Prostate gland (tissue), 2 donors: ENCODE measurements at regions not wholly inside any gene's neighbourhood (a gene's known extent, or its start where the extent isn't known, plus 50 kb on each side); places are given as distances from the start of the nearest gene placed in this dataset.

Source experiments
- POLR2A ChIP-seq: fragments of 450-650 bp; IDR thresholded peaks from one replicate; pipeline ENCODE4 v1.6.1; 2016; ENCODE audit warnings: antibody characterized with exemption, mild to moderate bottlenecking
- TF ChIP-seq, protein P1 (sequence below), 4 experiments: fragments of 200-600 bp in 2 of 4; fragments of 450-650 bp in 2 of 4; sonication (generic) in 2 of 4; IDR thresholded peaks; 1 replicate in 3 of 4; 2 replicates in 1 of 4; pipeline ENCODE4 v1.5.1; 2016 to 2019; ENCODE audit warnings: antibody characterized with exemption in 4 of 4, mild to moderate bottlenecking in 2 of 4, moderate library complexity in 2 of 4

DNA sequence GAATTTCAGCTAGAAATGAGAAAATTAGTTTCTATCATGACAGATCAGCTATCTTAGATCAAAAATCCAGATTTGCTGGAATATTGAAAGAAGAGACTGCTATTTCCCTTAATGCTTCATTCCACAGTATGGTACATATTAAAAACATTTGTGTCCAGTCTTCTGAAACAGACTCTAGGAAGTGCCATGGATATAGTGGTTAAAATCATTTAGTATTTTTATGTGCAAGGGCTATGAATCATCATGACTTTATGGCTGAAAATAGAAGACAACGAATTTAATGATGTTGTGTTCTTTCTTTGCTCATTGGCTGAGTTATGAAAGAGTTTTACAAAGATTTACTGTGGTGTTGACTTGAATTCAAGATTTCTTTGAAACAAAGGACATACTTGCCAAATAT lies 146.6 kb downstream of the ANKRD60 start:
- TF ChIP-seq, protein P1, sequence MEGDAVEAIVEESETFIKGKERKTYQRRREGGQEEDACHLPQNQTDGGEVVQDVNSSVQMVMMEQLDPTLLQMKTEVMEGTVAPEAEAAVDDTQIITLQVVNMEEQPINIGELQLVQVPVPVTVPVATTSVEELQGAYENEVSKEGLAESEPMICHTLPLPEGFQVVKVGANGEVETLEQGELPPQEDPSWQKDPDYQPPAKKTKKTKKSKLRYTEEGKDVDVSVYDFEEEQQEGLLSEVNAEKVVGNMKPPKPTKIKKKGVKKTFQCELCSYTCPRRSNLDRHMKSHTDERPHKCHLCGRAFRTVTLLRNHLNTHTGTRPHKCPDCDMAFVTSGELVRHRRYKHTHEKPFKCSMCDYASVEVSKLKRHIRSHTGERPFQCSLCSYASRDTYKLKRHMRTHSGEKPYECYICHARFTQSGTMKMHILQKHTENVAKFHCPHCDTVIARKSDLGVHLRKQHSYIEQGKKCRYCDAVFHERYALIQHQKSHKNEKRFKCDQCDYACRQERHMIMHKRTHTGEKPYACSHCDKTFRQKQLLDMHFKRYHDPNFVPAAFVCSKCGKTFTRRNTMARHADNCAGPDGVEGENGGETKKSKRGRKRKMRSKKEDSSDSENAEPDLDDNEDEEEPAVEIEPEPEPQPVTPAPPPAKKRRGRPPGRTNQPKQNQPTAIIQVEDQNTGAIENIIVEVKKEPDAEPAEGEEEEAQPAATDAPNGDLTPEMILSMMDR (IDR thresholded peaks at IDR 0.05), result no peak
- TF ChIP-seq POLR2A, result no peak
